Esophagus muscularis mucosa (tissue), 4 donors: ENCODE measurements at regions not wholly inside any gene's neighbourhood (a gene's known extent, or its start where the extent isn't known, plus 50 kb on each side); places are given as distances from the start of the nearest gene placed in this dataset.

Source experiments
- DNase-seq: peaks from one replicate; pipeline ENCODE4 v3.0.0-alpha.2; 2017; ENCODE audit errors: extremely low spot score
- H3K27ac ChIP-seq, 4 donors: fragments of 200-600 bp; sonication (generic); replicated peaks in 1 of 4; 1 replicate in 3 of 4; 2 replicates in 1 of 4; pipeline ENCODE4 v1.5.1; 2016 to 2019; ENCODE audit warnings: mild to moderate bottlenecking in 1 of 4
- H3K27me3 ChIP-seq, 4 donors: fragments of 200-600 bp; sonication (generic); one replicate each; pipeline versions ENCODE4 v1.5.1 to v1.6.0; 2016 to 2019
- H3K36me3 ChIP-seq, 4 donors: fragments of 200-600 bp; sonication (generic); one replicate each; pipeline ENCODE4 v1.5.1; 2016 to 2019
- H3K4me1 ChIP-seq, 4 donors: fragments of 200-600 bp; sonication (generic); one replicate each; pipeline ENCODE4 v1.5.1; 2016 to 2019
- H3K4me3 ChIP-seq, 4 donors: fragments of 200-600 bp; sonication (generic); 1 replicate in 2 of 4; 2 replicates in 2 of 4; pipeline ENCODE4 v1.5.1; 2016 to 2019; ENCODE audit warnings: mild to moderate bottlenecking in 4 of 4, moderate library complexity in 1 of 4
- H3K9me3 ChIP-seq, 4 donors: fragments of 200-600 bp; sonication (generic); 1 replicate in 3 of 4; 2 replicates in 1 of 4; pipeline ENCODE4 v1.5.1; 2016 to 2019
- EP300 ChIP-seq: sonication (generic); formaldehyde crosslinking; IDR thresholded peaks from one replicate; pipeline ENCODE4 v1.6.1; 2017; ENCODE audit warnings: antibody characterized with exemption
- POLR2A ChIP-seq: fragments of 450-650 bp; IDR thresholded peaks from one replicate; pipeline ENCODE4 v1.6.1; 2017; ENCODE audit warnings: antibody characterized with exemption, moderate library complexity, mild to moderate bottlenecking, low read depth
- POLR2AphosphoS5 ChIP-seq, 2 donors: sonication (generic); formaldehyde crosslinking; IDR thresholded peaks; one replicate each; pipeline ENCODE4 v1.6.1; 2017; ENCODE audit warnings: antibody characterized with exemption in 2 of 2
- WGBS: methylation state at CpG from one replicate; pipeline ENCODE4 v1.1.5; 2018; 5-methylcytosine and 5-hydroxymethylcytosine counted together
- intact Hi-C: fragments of 100-400 bp; cut with DNase I; formaldehyde crosslinking; loops from one replicate; pipeline ENCODE4 v1.15.1; 2023
- TF ChIP-seq, protein P1 (sequence below), 3 experiments: fragments of 200-600 bp in 2 of 3; fragments of 450-650 bp in 1 of 3; sonication (generic) in 2 of 3; IDR thresholded peaks; one replicate each; pipeline ENCODE4 v1.5.1; 2017 to 2019; ENCODE audit warnings: antibody characterized with exemption in 3 of 3, mild to moderate bottlenecking in 2 of 3, moderate library complexity in 1 of 3

DNA sequence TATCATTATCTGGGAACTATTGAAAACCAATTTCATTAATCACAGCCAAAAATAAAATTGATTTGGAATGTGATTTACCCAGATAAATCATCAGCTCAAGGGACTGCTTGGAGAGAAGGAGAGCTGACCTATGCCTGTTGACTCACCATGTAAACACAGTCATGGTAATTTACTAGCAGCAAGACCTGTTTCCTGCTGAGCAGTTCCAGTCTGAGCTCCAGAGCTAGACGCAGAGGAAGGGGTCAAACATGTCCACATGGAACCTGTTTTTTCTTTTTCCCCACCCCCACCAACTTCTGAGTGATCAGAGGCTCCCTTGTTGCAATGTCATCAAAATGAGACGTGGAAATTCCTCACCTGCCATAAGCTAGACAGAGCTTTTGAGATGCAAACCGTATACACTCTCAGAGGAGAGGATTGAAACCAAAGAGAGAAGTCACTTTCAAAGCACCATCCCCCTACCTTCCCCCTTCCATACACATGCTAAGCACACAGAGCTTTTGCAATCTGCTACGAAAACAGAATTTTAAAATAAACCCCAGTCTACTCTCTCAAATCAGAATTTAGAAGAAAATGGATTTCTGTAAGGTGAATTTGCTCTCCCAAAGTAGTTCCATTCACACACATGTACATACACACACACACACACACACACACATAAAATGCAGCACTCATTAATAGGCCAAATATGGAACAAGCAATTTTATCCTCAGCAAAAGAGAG is 55.9 kb upstream of the PTGFRN start:
- Histone ChIP-seq H3K27ac (no peak overlapping the region), H3K4me1 (peaks cover 8 to 32% (median 29%) of the 10 kb centered on the region in 4 donors), H3K4me3 (no peak overlapping the region), H3K36me3 (no peaks in the 10 kb centered on the region), H3K9me3 (no peaks in the 10 kb centered on the region), H3K27me3 (no peaks in the 10 kb centered on the region)
- no peak for DNase-seq
- TF ChIP-seq POLR2A (no peak), POLR2AphosphoS5 (IDR thresholded peaks at IDR 0.05) (no peak)
- intact Hi-C loops: loop anchor here (2.0 kb wide), 1 partner anchor 203 kb away; no protein-coding TSS in a partner anchor
- WGBS: 41% methylated on average over 4 of the region's 4 CpGs

DNA sequence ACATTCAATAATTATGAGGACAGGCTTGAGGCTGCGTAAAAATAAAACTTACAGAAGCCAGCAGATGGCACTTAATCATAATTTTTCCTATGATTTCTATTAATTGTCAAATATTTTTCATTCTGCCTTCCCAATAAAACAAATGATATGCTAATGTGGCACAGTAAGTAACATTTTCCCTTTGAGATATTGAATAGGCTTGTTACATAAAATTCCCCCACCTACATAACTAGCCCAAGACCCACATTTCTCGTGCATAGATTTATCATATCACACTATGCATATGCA is 55.4 kb upstream of the PTGFRN start:
- Histone ChIP-seq H3K4me3 (no peak overlapping the region), H3K4me1 (peaks cover 8 to 32% (median 29%) of the 10 kb centered on the region in 4 donors), H3K27ac (no peak overlapping the region), H3K36me3 (no peaks in the 10 kb centered on the region), H3K9me3 (no peaks in the 10 kb centered on the region), H3K27me3 (no peaks in the 10 kb centered on the region)
- intact Hi-C loops: loop anchor here (2.0 kb wide), 1 partner anchor 202 kb away; no protein-coding TSS in a partner anchor
- TF ChIP-seq, protein P1, sequence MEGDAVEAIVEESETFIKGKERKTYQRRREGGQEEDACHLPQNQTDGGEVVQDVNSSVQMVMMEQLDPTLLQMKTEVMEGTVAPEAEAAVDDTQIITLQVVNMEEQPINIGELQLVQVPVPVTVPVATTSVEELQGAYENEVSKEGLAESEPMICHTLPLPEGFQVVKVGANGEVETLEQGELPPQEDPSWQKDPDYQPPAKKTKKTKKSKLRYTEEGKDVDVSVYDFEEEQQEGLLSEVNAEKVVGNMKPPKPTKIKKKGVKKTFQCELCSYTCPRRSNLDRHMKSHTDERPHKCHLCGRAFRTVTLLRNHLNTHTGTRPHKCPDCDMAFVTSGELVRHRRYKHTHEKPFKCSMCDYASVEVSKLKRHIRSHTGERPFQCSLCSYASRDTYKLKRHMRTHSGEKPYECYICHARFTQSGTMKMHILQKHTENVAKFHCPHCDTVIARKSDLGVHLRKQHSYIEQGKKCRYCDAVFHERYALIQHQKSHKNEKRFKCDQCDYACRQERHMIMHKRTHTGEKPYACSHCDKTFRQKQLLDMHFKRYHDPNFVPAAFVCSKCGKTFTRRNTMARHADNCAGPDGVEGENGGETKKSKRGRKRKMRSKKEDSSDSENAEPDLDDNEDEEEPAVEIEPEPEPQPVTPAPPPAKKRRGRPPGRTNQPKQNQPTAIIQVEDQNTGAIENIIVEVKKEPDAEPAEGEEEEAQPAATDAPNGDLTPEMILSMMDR (IDR thresholded peaks at IDR 0.05): peak; percentile 19 to 35 (median 25)
- TF ChIP-seq EP300: no peak
- no peak for DNase-seq
- WGBS: 63% methylated on average over 2 of the region's 2 CpGs

DNA sequence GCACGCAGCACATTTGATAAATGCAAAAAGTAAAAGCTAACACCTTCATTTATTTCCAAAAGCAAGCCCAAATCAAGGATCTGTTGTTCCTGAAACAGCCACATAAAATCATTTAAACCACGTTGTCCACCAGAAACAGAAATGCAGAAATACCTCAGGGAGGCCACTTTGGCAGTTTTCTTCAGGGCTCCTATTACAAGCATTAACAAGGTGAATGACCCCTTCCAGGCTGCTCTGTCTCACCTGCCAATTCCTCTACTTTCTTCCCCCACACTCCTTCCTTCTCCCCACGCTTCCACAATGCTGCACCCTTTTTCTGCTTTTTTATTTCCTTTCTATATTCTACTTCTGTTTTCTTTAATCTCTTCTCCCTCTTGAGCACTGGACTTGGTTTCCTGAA is 55.0 kb upstream of the PTGFRN start:
- H3K4me3 ChIP-seq: no peak overlapping the region
- intact Hi-C loops: loop anchor here (2.0 kb wide), 1 partner anchor 202 kb away; no protein-coding TSS in a partner anchor
- peaks cover 8 to 32% (median 29%) of the 10 kb centered on the region in 4 donors for H3K4me1 ChIP-seq
- TF ChIP-seq, protein P1 (IDR thresholded peaks at IDR 0.05): no peak
- TF ChIP-seq POLR2A (no peak), POLR2AphosphoS5 (IDR thresholded peaks at IDR 0.05) (no peak), EP300 (no peak)
- H3K27me3 ChIP-seq: no peaks in the 10 kb centered on the region
- H3K9me3 ChIP-seq: no peaks in the 10 kb centered on the region
- H3K36me3 ChIP-seq: no peaks in the 10 kb centered on the region
- no peak for DNase-seq
- whole genome bisulfite sequencing: 62% methylated on average over 3 of the region's 3 CpGs
- peak overlapping the region in 2 of 4 donors; percentile 1 to 13 for H3K27ac ChIP-seq

DNA sequence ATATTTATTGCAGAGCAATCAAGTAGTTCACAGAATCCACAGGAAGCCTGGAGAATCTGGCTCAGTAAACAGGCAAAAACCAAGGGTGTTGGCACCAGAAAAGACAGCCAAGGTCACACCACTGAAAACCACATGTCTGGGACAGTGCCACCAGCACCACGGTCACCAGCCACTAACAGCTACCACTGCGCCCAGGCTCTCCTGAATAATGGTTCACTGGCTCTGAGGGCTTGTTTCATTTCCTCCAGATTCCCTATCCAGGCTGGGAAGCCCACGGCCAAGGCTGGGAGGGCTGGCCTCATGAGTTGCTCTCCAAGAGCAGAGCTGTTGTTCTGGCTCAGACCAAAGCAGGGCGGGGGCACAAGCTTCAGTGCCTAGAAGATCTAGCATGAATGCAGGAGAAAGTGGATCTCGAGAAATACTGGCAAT is 54.5 kb upstream of the PTGFRN start:
- no peaks in the 10 kb centered on the region for H3K9me3 ChIP-seq
- 48% methylated on average over 5 of the region's 5 CpGs for WGBS

DNA sequence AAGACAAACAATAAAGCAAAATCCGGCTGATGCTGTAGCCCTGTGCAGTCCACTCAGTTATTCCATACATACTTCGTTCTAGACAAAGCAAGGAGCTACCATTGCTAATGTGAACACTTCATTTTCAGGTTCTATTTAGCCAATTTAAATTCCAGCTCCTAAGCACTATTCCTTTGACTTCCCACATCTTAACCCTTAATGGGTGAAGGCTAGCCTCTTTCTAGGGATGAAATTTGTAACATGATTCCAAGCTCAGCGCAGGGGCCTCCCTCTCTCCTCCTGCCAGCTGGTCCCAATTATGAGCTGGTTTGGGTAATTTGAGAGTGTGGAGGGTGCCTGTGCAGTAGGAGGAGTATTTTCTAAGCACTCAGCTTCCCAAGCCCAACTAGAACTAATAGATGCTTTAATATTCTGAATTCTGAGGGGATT is 53.9 kb upstream of the PTGFRN start:
- Histone ChIP-seq H3K4me3 (no peak overlapping the region), H3K27me3 (no peaks in the 10 kb centered on the region), H3K27ac (peak overlapping the region in 2 of 4 donors; percentile 1 to 13), H3K36me3 (no peaks in the 10 kb centered on the region), H3K4me1 (peaks cover 8 to 32% (median 29%) of the 10 kb centered on the region in 4 donors), H3K9me3 (no peaks in the 10 kb centered on the region)
- TF ChIP-seq, protein P1 (IDR thresholded peaks at IDR 0.05): no peak
- no peak for TF ChIP-seq EP300
- no peak for TF ChIP-seq POLR2A
- no peak for TF ChIP-seq POLR2AphosphoS5 (IDR thresholded peaks at IDR 0.05)
- WGBS: 76% methylated on average over 3 of the region's 3 CpGs
- no peak for DNase-seq
- intact Hi-C loops: loop anchor here (2.0 kb wide), 1 partner anchor 201 kb away; no protein-coding TSS in a partner anchor

More for the DNA sequence above, 54.5 kb upstream of the PTGFRN start:
- H3K4me1 ChIP-seq: peaks cover 8 to 32% (median 29%) of the 10 kb centered on the region in 4 donors
- no peaks in the 10 kb centered on the region for H3K36me3 ChIP-seq
- no peak for DNase-seq
- no peak overlapping the region for H3K4me3 ChIP-seq
- intact Hi-C loops: loop anchor here (2.0 kb wide), 1 partner anchor 202 kb away; no protein-coding TSS in a partner anchor
- H3K27ac ChIP-seq: peak overlapping the region in 3 of 4 donors; percentile 1 to 28 (median 13)
- TF ChIP-seq POLR2AphosphoS5 (IDR thresholded peaks at IDR 0.05) (no peak), EP300 (no peak), POLR2A (no peak)
- no peaks in the 10 kb centered on the region for H3K27me3 ChIP-seq
